ENCODE measurements at regions not wholly inside any gene's neighbourhood (a gene's known extent, or its start where the extent isn't known, plus 50 kb on each side); places are given as distances from the start of the nearest gene placed in this dataset.
"Not testable (repeated sequence)": the region's sequence is repeated elsewhere in the genome, so short reads cannot be mapped to it uniquely, and the experiment has no call there.

DNA sequence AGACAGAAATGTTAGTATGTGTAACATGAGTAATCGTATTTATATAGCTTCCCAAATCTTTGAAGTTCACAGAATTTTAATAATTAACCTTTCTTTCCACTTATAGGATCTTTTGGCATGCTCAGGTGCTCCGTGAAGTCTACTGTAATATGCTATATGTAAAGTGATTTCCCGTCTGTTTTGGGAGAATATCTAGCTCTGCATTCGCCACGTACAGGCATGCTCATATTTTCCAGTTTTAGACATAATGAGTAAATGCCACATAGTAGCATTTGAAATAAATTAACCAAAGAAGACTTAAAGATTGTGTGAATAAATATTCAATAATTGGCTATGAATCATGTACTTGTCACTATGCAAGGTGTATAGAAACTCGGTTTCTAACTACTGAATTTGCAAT is 189.0 kb upstream of the CSNK1A1L start:
- TF ChIP-seq, protein P1, sequence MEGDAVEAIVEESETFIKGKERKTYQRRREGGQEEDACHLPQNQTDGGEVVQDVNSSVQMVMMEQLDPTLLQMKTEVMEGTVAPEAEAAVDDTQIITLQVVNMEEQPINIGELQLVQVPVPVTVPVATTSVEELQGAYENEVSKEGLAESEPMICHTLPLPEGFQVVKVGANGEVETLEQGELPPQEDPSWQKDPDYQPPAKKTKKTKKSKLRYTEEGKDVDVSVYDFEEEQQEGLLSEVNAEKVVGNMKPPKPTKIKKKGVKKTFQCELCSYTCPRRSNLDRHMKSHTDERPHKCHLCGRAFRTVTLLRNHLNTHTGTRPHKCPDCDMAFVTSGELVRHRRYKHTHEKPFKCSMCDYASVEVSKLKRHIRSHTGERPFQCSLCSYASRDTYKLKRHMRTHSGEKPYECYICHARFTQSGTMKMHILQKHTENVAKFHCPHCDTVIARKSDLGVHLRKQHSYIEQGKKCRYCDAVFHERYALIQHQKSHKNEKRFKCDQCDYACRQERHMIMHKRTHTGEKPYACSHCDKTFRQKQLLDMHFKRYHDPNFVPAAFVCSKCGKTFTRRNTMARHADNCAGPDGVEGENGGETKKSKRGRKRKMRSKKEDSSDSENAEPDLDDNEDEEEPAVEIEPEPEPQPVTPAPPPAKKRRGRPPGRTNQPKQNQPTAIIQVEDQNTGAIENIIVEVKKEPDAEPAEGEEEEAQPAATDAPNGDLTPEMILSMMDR (IDR thresholded peaks at IDR 0.05) = no peak
- Histone ChIP-seq H3K36me3 (no peaks in the 10 kb centered on the region), H3K27ac (no peak overlapping the region), H3K4me1 (ENCODE audit: control insufficient read depth in 1 of 2, low read depth in 2 of 2) (no peaks in the 10 kb centered on the region), H3K9me3 (no peaks in the 10 kb centered on the region), H3K4me3 (no peak overlapping the region), H3K27me3 (replicated peaks; ENCODE audit: insufficient read depth) (no peaks in the 10 kb centered on the region)
- no peak for ATAC-seq (ENCODE audit: insufficient number of reproducible peaks, low FRiP score, low read depth)
- no peak for DNase-seq (ENCODE audit: low spot score)

DNA sequence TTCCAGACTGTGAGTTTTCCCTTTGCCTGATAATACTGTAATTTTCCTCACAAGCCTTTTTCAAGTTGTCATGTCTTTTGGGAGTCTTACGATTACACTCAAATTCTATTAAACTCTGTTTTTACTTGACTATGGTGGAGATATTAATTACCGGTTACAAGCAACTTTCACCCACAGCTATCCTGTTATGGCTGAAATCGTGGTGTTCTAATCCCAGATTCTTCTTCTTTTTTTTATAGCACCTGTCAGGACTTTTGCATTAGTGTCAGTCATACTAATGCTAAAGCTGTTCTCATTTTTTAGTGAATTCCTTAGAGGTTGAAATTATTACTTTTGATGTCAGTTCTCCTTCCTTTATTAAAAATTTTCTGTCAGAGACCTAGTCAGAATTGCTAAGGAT is 187.8 kb upstream of the CSNK1A1L start:
- Histone ChIP-seq H3K36me3 (no peaks in the 10 kb centered on the region), H3K27me3 (replicated peaks; ENCODE audit: insufficient read depth) (no peaks in the 10 kb centered on the region), H3K4me3 (no peak overlapping the region), H3K4me1 (ENCODE audit: control insufficient read depth in 1 of 2, low read depth in 2 of 2) (no peaks in the 10 kb centered on the region), H3K27ac (no peak overlapping the region), H3K9me3 (no peaks in the 10 kb centered on the region)
- DNase-seq (ENCODE audit: low spot score) = no peak
- ATAC-seq (ENCODE audit: insufficient number of reproducible peaks, low FRiP score, low read depth) = no peak
- TF ChIP-seq, protein P1 (IDR thresholded peaks at IDR 0.05) = no peak

DNA sequence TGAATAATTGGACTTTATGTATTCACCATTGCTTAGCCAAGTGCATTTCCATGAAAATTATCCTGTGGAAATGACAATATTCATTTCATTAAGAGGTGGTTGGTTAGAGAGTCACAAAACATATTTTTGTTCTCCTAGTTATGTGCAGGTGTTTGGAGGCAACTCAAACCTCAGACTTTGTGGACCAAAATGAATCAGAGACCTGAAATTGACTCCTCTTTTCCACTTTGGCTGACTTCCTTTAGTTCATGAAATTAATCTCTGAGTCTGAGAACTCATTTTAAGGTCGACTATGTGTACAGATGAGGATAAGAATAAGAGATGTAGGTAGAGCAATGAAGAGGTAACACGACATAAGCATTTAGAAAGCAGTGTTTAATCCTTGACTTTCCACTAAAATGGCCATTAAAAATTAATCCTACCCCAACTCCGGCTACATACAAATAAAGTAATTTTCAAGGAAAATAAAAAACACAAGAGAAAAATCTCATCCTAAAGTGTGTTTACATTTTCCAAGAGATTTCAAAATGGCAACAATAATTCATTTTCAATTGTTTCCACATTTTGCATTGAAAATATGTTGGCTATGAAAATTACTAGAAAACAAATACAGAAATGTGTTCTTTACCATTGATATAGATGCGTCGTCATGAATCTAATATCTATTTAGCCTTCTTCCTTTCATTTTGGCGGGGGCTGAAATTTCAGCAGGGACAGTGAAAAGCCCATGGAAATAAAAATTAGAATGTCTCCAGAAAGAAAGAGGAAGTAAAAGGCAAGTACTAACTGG is 185.4 kb upstream of the CSNK1A1L start:
- TF ChIP-seq, protein P1 (IDR thresholded peaks at IDR 0.05) = no peak
- no peaks in the 10 kb centered on the region for H3K27me3 ChIP-seq (replicated peaks; ENCODE audit: insufficient read depth)
- no peaks in the 10 kb centered on the region for H3K36me3 ChIP-seq
- no peak for DNase-seq (ENCODE audit: low spot score)
- no peak for ATAC-seq (ENCODE audit: insufficient number of reproducible peaks, low FRiP score, low read depth)
- H3K9me3 ChIP-seq = no peaks in the 10 kb centered on the region
- H3K27ac ChIP-seq = no peak overlapping the region
- no peak overlapping the region for H3K4me3 ChIP-seq
- no peaks in the 10 kb centered on the region for H3K4me1 ChIP-seq (ENCODE audit: control insufficient read depth in 1 of 2, low read depth in 2 of 2)

DNA sequence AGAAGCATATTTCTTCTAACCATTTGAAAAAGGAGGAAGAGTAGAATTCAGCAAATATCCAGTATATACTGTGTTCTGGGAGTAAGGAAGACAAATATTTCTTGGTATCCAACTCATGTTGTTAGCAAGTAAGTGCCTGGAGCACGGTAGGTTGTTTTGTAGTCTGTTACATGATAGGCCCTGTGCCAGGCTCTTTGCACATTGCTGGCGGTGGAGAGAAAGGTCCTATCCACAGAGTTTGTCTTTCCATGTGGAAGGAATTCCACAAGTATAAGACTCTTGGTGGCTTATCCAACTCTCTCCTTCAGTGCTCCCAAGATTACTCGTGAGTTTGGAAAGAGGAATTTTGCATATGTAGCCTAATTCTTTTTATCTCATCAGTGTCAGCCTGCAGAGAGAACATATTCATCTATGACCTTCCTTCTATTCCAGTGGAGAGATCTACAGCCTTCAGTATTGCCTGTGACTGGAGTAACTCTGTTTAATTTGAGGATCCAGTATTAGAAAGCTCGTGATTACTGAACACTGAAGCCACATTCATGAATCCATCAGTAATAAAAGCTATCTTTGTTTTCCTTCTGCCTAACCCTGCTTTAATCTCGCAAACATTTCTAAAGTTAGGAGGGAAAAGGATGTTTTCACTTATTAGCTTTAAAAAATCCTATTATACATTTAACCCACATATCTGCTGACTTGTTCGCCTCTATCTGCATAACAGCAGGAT is 183.9 kb upstream of the CSNK1A1L start:
- H3K4me3 ChIP-seq = no peak overlapping the region
- TF ChIP-seq, protein P1 (IDR thresholded peaks at IDR 0.05) = no peak
- ATAC-seq (ENCODE audit: insufficient number of reproducible peaks, low FRiP score, low read depth) = no peak
- H3K4me1 ChIP-seq (ENCODE audit: control insufficient read depth in 1 of 2, low read depth in 2 of 2) = no peaks in the 10 kb centered on the region
- H3K9me3 ChIP-seq = no peaks in the 10 kb centered on the region
- DNase-seq (ENCODE audit: low spot score) = no peak
- no peak overlapping the region for H3K27ac ChIP-seq
- H3K27me3 ChIP-seq (replicated peaks; ENCODE audit: insufficient read depth) = no peaks in the 10 kb centered on the region
- no peaks in the 10 kb centered on the region for H3K36me3 ChIP-seq

DNA sequence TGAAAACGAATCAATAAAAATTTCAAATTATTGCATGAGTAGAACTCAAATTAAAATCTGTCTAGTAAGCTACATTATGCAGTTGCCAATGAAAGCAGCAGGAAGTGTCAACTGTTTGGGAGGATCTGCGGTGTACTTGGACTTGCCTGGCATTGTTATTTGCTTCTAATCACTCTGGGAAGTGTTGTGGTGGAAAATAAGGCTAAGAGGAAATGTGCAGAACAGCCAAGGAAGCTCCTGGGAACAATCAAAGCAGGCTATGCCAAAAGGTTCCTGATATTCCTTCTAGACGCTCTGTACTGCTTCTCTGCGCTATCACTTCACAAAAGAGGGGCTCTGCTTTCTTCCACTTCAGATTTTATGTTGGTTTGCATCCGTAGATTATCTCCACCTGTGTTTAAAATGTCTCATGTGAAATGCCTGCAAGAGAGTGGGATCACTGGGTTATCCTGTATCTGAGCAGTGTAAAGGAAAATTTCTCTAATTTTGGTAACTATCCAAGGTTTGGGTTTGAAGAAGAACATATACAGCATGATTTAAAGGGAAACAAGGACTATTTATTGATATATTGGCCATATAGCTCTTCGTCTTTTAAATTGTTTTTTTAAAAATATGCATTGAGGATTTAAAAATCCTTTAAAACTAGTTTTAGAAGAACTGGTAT is 182.7 kb upstream of the CSNK1A1L start:
- ATAC-seq (ENCODE audit: insufficient number of reproducible peaks, low FRiP score, low read depth) (no peak), DNase-seq (ENCODE audit: low spot score) (no peak)
- no peak overlapping the region for H3K27ac ChIP-seq

DNA sequence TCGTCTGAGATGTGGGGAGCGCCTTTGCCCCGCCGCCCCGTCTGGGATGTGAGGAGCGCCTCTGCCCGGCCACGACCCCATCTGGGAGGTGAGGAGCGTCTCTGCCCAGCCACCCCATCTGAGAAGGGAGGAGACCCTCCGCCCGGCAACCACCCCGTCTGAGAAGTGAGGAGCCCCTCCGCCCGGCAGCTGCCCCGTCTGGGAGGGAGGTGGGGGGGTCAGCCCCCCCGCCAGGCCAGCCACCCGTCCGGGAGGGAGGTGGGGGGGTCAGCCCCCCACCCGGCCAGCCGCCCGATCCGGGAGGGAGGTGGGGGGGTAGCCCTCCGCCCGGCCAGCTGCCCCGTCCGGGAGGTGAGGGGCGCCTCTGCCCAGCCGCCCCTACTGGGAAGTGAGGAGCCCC is 174.8 kb upstream of the CSNK1A1L start:
- H3K27me3 ChIP-seq (replicated peaks; ENCODE audit: insufficient read depth); H3K4me1 ChIP-seq (ENCODE audit: control insufficient read depth in 1 of 2, low read depth in 2 of 2); H3K36me3 ChIP-seq; ATAC-seq (ENCODE audit: insufficient number of reproducible peaks, low FRiP score, low read depth); H3K9me3 ChIP-seq; DNase-seq (ENCODE audit: low spot score); H3K4me3 ChIP-seq; H3K27ac ChIP-seq: not testable (repeated sequence)

More for the DNA sequence above, 182.7 kb upstream of the CSNK1A1L start:
- TF ChIP-seq, protein P1 (IDR thresholded peaks at IDR 0.05) = no peak
- Histone ChIP-seq H3K9me3 (no peaks in the 10 kb centered on the region), H3K27me3 (replicated peaks; ENCODE audit: insufficient read depth) (no peaks in the 10 kb centered on the region), H3K4me1 (ENCODE audit: control insufficient read depth in 1 of 2, low read depth in 2 of 2) (no peaks in the 10 kb centered on the region), H3K4me3 (no peak overlapping the region), H3K36me3 (no peaks in the 10 kb centered on the region)

Data from thoracic aorta (tissue), 2 donors.